GM23338 (cell line): ENCODE measurements at regions not wholly inside any gene's neighbourhood (a gene's known extent, or its start where the extent isn't known, plus 50 kb on each side); places are given as distances from the start of the nearest gene placed in this dataset.

Experiments
- ATAC-seq: fragments of 200-7000 bp; cut with Tn5 transposase; 3 replicates; pipeline ENCODE4 v1.9.1; 2020
- DNase-seq: peaks from one replicate; pipeline ENCODE4 v3.0.0-alpha.2; 2015; ENCODE audit warnings: low spot score
- H2AFZ ChIP-seq: fragments of 200-600 bp; sonication (generic); 2 replicates; pipeline ENCODE4 v1.8.0; 2016; ENCODE audit warnings: antibody characterized with exemption, mild to moderate bottlenecking, moderate library complexity
- H3F3A ChIP-seq: fragments of 200-600 bp; sonication (generic); replicated peaks from 2 replicates; pipeline ENCODE4 v1.8.0; 2017; ENCODE audit warnings: antibody characterized with exemption, mixed run types, low read depth
- H3K27ac ChIP-seq: fragments of 200-600 bp; sonication (generic); 2 replicates; pipeline ENCODE4 v1.6.1; 2016; ENCODE audit warnings: low read depth
- H3K27me3 ChIP-seq: fragments of 200-600 bp; sonication (generic); 2 replicates; pipeline ENCODE4 v1.8.0; 2016; ENCODE audit warnings: mild to moderate bottlenecking, mixed run types, moderate library complexity; ENCODE audit not compliant: insufficient read depth
- H3K36me3 ChIP-seq: fragments of 200-600 bp; sonication (generic); 2 replicates; pipeline ENCODE4 v1.8.0; 2016; ENCODE audit warnings: mild to moderate bottlenecking; ENCODE audit not compliant: insufficient read depth
- H3K4me1 ChIP-seq: fragments of 200-600 bp; sonication (generic); 2 replicates; pipeline ENCODE4 v1.8.0; 2016; ENCODE audit warnings: mild to moderate bottlenecking, moderate library complexity; ENCODE audit not compliant: insufficient read depth
- H3K4me2 ChIP-seq: fragments of 200-600 bp; sonication (generic); 2 replicates; pipeline ENCODE4 v1.7.1; 2017; ENCODE audit warnings: mixed run types
- H3K4me3 ChIP-seq: fragments of 200-600 bp; sonication (generic); 2 replicates; pipeline ENCODE4 v1.6.1; 2016; ENCODE audit warnings: mixed run types
- H3K79me2 ChIP-seq: fragments of 200-600 bp; sonication (generic); replicated peaks from 2 replicates; pipeline ENCODE4 v1.8.0; 2017; ENCODE audit warnings: mild to moderate bottlenecking; ENCODE audit not compliant: insufficient read depth
- H3K9me2 ChIP-seq: fragments of 200-600 bp; sonication (generic); 2 replicates; pipeline ENCODE4 v1.8.0; 2017; ENCODE audit not compliant: insufficient read depth
- H4K20me1 ChIP-seq: fragments of 200-600 bp; sonication (generic); replicated peaks from 2 replicates; pipeline ENCODE4 v1.8.0; 2017; ENCODE audit warnings: mild to moderate bottlenecking; ENCODE audit not compliant: insufficient read depth
- H3K27ac Mint-ChIP-seq: 2 replicates; pipeline ENCODE4 v1.8.0; 2020; ENCODE audit warnings: inconsistent platforms, mild to moderate bottlenecking, moderate library complexity, mixed read lengths
- H3K27me3 Mint-ChIP-seq: 3 replicates; pipeline ENCODE4 v1.8.0; 2022; ENCODE audit warnings: low read depth, mild to moderate bottlenecking, moderate library complexity, mixed read lengths, inconsistent platforms; ENCODE audit not compliant: insufficient read depth, poor library complexity
- H3K36me3 Mint-ChIP-seq: 3 replicates; pipeline ENCODE4 v1.8.0; 2021; ENCODE audit warnings: low read depth, mild to moderate bottlenecking, inconsistent platforms, moderate library complexity, mixed read lengths
- H3K4me1 Mint-ChIP-seq: 3 replicates; pipeline ENCODE4 v1.8.0; 2020; ENCODE audit warnings: mild to moderate bottlenecking, inconsistent platforms, mixed read lengths
- H3K4me3 Mint-ChIP-seq: 3 replicates; pipeline ENCODE4 v1.8.0; 2021; ENCODE audit warnings: moderate library complexity, mild to moderate bottlenecking, inconsistent platforms, mixed read lengths
- H3K9me3 Mint-ChIP-seq: 3 replicates; pipeline ENCODE4 v1.8.0; 2020; ENCODE audit warnings: moderate library complexity, mild to moderate bottlenecking, inconsistent platforms, mixed read lengths
- CREB1 ChIP-seq: fragments of 250-450 bp; sonication (Bioruptor Pico); IDR thresholded peaks from 2 replicates; pipeline ENCODE4 v1.5.0; 2020; ENCODE audit warnings: low read depth, mild to moderate bottlenecking, moderate library complexity
- CTCF ChIP-seq, 2 experiments: fragments of 200-600 bp in 1 of 2; sonication (generic) in 1 of 2; conservative IDR thresholded peaks; 2 replicates each; pipeline versions ENCODE4 v1.5.1 to v1.6.1; 2016 to 2017; ENCODE audit warnings: antibody characterized with exemption in 2 of 2, low read depth in 2 of 2, mild to moderate bottlenecking in 2 of 2, moderate library complexity in 1 of 2
- EZH2 ChIP-seq: fragments of 200-600 bp; sonication (generic); IDR thresholded peaks from one replicate; pipeline ENCODE4 v1.8.0; 2017; ENCODE audit warnings: antibody characterized with exemption, mild to moderate bottlenecking, low read depth; ENCODE audit not compliant: unreplicated experiment
- EZH2phosphoT487 ChIP-seq: fragments of 200-600 bp; sonication (generic); IDR thresholded peaks from one replicate; pipeline ENCODE4 v1.8.1; 2018; ENCODE audit warnings: antibody characterized with exemption; ENCODE audit not compliant: unreplicated experiment
- JUNB ChIP-seq: IDR thresholded peaks from one replicate; pipeline ENCODE4 v1.6.1; 2016; ENCODE audit warnings: antibody characterized with exemption; ENCODE audit not compliant: unreplicated experiment
- NANOG ChIP-seq: IDR thresholded peaks from 2 replicates; pipeline ENCODE4 v1.6.1; 2016; ENCODE audit warnings: antibody characterized with exemption, borderline replicate concordance
- POLR2AphosphoS5 ChIP-seq: IDR thresholded peaks from 2 replicates; pipeline ENCODE4 v1.6.1; 2016; ENCODE audit warnings: antibody characterized with exemption, low read depth
- STAT1 ChIP-seq: IDR thresholded peaks from one replicate; pipeline ENCODE4 v1.6.1; 2016; ENCODE audit warnings: antibody characterized with exemption; ENCODE audit not compliant: unreplicated experiment
- ZNF114 ChIP-seq: fragments of 250-450 bp; sonication (Bioruptor Pico); IDR thresholded peaks from 2 replicates; pipeline ENCODE4 v1.5.0; 2020; ENCODE audit warnings: mild to moderate bottlenecking, moderate library complexity
- ZNF331 ChIP-seq: fragments of 250-450 bp; sonication (Bioruptor Pico); IDR thresholded peaks from 2 replicates; pipeline ENCODE4 v1.5.0; 2020; ENCODE audit warnings: low read depth, mild to moderate bottlenecking, moderate library complexity
- ZNF462 ChIP-seq: fragments of 250-450 bp; sonication (Bioruptor Pico); IDR thresholded peaks from 2 replicates; pipeline ENCODE4 v1.5.0; 2020; ENCODE audit warnings: mild to moderate bottlenecking, moderate library complexity
- TF ChIP-seq, protein P1 (sequence below): IDR thresholded peaks from 2 replicates; pipeline ENCODE4 v1.6.1; 2016; ENCODE audit warnings: antibody characterized with exemption
- TF ChIP-seq, protein P2 (sequence below): IDR thresholded peaks from one replicate; pipeline ENCODE4 v1.6.1; 2018; ENCODE audit warnings: antibody characterized with exemption; ENCODE audit not compliant: unreplicated experiment

GRCh38 chr1:218640173-218640572 is 295.0 kb downstream of the TGFB2 start:
- H4K20me1 ChIP-seq = no peaks in the 10 kb centered on the region
- H3K36me3 Mint-ChIP-seq = peaks cover 3% of the 10 kb centered on the region; the same call in 1 of the 3 replicates
- no peaks in the 10 kb centered on the region for H3K36me3 ChIP-seq
- no peaks in the 10 kb centered on the region for H3K79me2 ChIP-seq
- no peaks in the 10 kb centered on the region for H3K27me3 ChIP-seq
- H3K27ac ChIP-seq = no peak overlapping the region
- TF ChIP-seq JUNB (no peak), ZNF114 (CRISPR knock-in tag) (no peak), ZNF331 (CRISPR knock-in tag) (no peak), NANOG (no peak), POLR2AphosphoS5 (no peak), CREB1 (CRISPR knock-in tag) (no peak), CTCF (conservative IDR thresholded peaks at IDR 0.05; ENCODE audit: low read depth in 2 of 2) (no peak), ZNF462 (CRISPR knock-in tag) (no peak), EZH2phosphoT487 (no peak), EZH2 (no peak), STAT1 (no peak)
- TF ChIP-seq, protein P1, sequence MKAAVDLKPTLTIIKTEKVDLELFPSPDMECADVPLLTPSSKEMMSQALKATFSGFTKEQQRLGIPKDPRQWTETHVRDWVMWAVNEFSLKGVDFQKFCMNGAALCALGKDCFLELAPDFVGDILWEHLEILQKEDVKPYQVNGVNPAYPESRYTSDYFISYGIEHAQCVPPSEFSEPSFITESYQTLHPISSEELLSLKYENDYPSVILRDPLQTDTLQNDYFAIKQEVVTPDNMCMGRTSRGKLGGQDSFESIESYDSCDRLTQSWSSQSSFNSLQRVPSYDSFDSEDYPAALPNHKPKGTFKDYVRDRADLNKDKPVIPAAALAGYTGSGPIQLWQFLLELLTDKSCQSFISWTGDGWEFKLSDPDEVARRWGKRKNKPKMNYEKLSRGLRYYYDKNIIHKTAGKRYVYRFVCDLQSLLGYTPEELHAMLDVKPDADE = no peak
- TF ChIP-seq, protein P2, sequence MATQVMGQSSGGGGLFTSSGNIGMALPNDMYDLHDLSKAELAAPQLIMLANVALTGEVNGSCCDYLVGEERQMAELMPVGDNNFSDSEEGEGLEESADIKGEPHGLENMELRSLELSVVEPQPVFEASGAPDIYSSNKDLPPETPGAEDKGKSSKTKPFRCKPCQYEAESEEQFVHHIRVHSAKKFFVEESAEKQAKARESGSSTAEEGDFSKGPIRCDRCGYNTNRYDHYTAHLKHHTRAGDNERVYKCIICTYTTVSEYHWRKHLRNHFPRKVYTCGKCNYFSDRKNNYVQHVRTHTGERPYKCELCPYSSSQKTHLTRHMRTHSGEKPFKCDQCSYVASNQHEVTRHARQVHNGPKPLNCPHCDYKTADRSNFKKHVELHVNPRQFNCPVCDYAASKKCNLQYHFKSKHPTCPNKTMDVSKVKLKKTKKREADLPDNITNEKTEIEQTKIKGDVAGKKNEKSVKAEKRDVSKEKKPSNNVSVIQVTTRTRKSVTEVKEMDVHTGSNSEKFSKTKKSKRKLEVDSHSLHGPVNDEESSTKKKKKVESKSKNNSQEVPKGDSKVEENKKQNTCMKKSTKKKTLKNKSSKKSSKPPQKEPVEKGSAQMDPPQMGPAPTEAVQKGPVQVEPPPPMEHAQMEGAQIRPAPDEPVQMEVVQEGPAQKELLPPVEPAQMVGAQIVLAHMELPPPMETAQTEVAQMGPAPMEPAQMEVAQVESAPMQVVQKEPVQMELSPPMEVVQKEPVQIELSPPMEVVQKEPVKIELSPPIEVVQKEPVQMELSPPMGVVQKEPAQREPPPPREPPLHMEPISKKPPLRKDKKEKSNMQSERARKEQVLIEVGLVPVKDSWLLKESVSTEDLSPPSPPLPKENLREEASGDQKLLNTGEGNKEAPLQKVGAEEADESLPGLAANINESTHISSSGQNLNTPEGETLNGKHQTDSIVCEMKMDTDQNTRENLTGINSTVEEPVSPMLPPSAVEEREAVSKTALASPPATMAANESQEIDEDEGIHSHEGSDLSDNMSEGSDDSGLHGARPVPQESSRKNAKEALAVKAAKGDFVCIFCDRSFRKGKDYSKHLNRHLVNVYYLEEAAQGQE = no peak
- H3K27me3 Mint-ChIP-seq = no peaks in the 10 kb centered on the region
- H3K4me3 Mint-ChIP-seq = no peak overlapping the region
- ATAC-seq (no peak), DNase-seq (no peak)
- no peaks in the 10 kb centered on the region for H3K4me1 ChIP-seq
- H3K4me3 ChIP-seq = no peak overlapping the region
- peaks cover 6% of the 10 kb centered on the region; the same call in 2 of the 3 replicates for H3K9me3 Mint-ChIP-seq
- H3K9me2 ChIP-seq = 0 out of 2 replicates have a peak, but pooled peaks cover 4% of the 10 kb centered on the region
- no peak overlapping the region for H3K27ac Mint-ChIP-seq
- peaks cover 3% of the 10 kb centered on the region; the same call in 1 of the 3 replicates for H3K4me1 Mint-ChIP-seq
- H3F3A ChIP-seq = no peaks in the 10 kb centered on the region
- no peak overlapping the region for H3K4me2 ChIP-seq
- no peak overlapping the region for H2AFZ ChIP-seq
